ENCODE measurements at regions not wholly inside any gene's neighbourhood (a gene's known extent, or its start where the extent isn't known, plus 50 kb on each side); places are given as distances from the start of the nearest gene placed in this dataset.

- TF ChIP-seq CTCF (IDR thresholded peaks at IDR 0.05) (no peak), POLR2AphosphoS5 (IDR thresholded peaks at IDR 0.05) (no peak), POLR2A (IDR thresholded peaks at IDR 0.05) (no peak), EP300 (IDR thresholded peaks at IDR 0.05) (no peak)
These were observed 103.9 kb upstream of the SOX21 start for GRCh38 chr13:94816256-94816655.

All from gastroesophageal sphincter (tissue), 3 donors.